ENCODE measurements at regions not wholly inside any gene's neighbourhood (a gene's known extent, or its start where the extent isn't known, plus 50 kb on each side); places are given as distances from the start of the nearest gene placed in this dataset.

- Histone ChIP-seq H3K4me1 (no peaks in the 10 kb centered on the region), H3K9me3 (no peaks in the 10 kb centered on the region), H3K27ac (no peak overlapping the region), H3K27me3 (no peaks in the 10 kb centered on the region), H3K36me3 (no peaks in the 10 kb centered on the region), H3K4me3 (no peak overlapping the region)
- intact Hi-C loops (cut with DNase I) = no loop called here
- no peak for DNase-seq
- WGBS, 2 donors = 32 to 35% methylated on average over 3 of the region's 3 CpGs
- TF ChIP-seq CTCF (IDR thresholded peaks at IDR 0.05) = no peak
- TF ChIP-seq EP300 (IDR thresholded peaks at IDR 0.05) = no peak
- TF ChIP-seq POLR2AphosphoS5 (IDR thresholded peaks at IDR 0.05) = no peak
- no peak for TF ChIP-seq POLR2A (IDR thresholded peaks at IDR 0.05)
Observed at GRCh38 chr16:59698346-59699020, 964.4 kb upstream of the GOT2 start.

- WGBS, 2 donors = 83 to 91% methylated on average over 1 of the region's 1 CpG
- Histone ChIP-seq H3K27me3 (no peaks in the 10 kb centered on the region), H3K9me3 (no peaks in the 10 kb centered on the region), H3K27ac (no peak overlapping the region), H3K4me3 (no peak overlapping the region), H3K4me1 (no peaks in the 10 kb centered on the region), H3K36me3 (no peaks in the 10 kb centered on the region)
- DNase-seq = no peak
- intact Hi-C loops (cut with DNase I) = no loop called here
- no peak for TF ChIP-seq POLR2A (IDR thresholded peaks at IDR 0.05)
- TF ChIP-seq CTCF (IDR thresholded peaks at IDR 0.05) = no peak
- TF ChIP-seq POLR2AphosphoS5 (IDR thresholded peaks at IDR 0.05) = no peak
- no peak for TF ChIP-seq EP300 (IDR thresholded peaks at IDR 0.05)
Observed at GRCh38 chr16:59697761-59698160, 963.6 kb upstream of the GOT2 start.

GRCh38 chr16:59697236-59697635, 963.1 kb upstream of the GOT2 start:
- intact Hi-C loops (cut with DNase I) = no loop called here
- Histone ChIP-seq H3K27ac (no peak overlapping the region), H3K36me3 (no peaks in the 10 kb centered on the region), H3K27me3 (no peaks in the 10 kb centered on the region), H3K9me3 (no peaks in the 10 kb centered on the region), H3K4me1 (no peaks in the 10 kb centered on the region), H3K4me3 (no peak overlapping the region)
- DNase-seq = no peak
- WGBS, 2 donors = 79 to 86% methylated on average over 5 of the region's 5 CpGs
- no peak for TF ChIP-seq POLR2AphosphoS5 (IDR thresholded peaks at IDR 0.05)

GRCh38 chr16:59696495-59696894, 962.4 kb upstream of the GOT2 start:
- intact Hi-C loops (cut with DNase I) = no loop called here
- 70 to 78% methylated on average over 2 of the region's 2 CpGs for whole genome bisulfite sequencing, 2 donors
- DNase-seq = no peak
- Histone ChIP-seq H3K9me3 (no peaks in the 10 kb centered on the region), H3K27me3 (no peaks in the 10 kb centered on the region), H3K4me1 (no peaks in the 10 kb centered on the region), H3K27ac (no peak overlapping the region), H3K4me3 (no peak overlapping the region), H3K36me3 (no peaks in the 10 kb centered on the region)
- no peak for TF ChIP-seq POLR2AphosphoS5 (IDR thresholded peaks at IDR 0.05)
- TF ChIP-seq EP300 (IDR thresholded peaks at IDR 0.05) = no peak

- DNase-seq = no peak
- 87 to 91% methylated on average over 3 of the region's 3 CpGs for WGBS, 2 donors
- no peaks in the 10 kb centered on the region for H3K36me3 ChIP-seq
- H3K4me1 ChIP-seq = no peaks in the 10 kb centered on the region
- no peaks in the 10 kb centered on the region for H3K27me3 ChIP-seq
- no peak for TF ChIP-seq CTCF (IDR thresholded peaks at IDR 0.05)
- no peak for TF ChIP-seq EP300 (IDR thresholded peaks at IDR 0.05)
- TF ChIP-seq POLR2AphosphoS5 (IDR thresholded peaks at IDR 0.05) = no peak
- TF ChIP-seq POLR2A (IDR thresholded peaks at IDR 0.05) = no peak
- H3K4me3 ChIP-seq = no peak overlapping the region
- intact Hi-C loops (cut with DNase I) = no loop called here
- H3K9me3 ChIP-seq = no peaks in the 10 kb centered on the region
- H3K27ac ChIP-seq = no peak overlapping the region
Observed at GRCh38 chr16:59690216-59690615, 956.1 kb upstream of the GOT2 start.

GRCh38 chr16:59688006-59688405, 953.9 kb upstream of the GOT2 start:
- no peak for TF ChIP-seq EP300 (IDR thresholded peaks at IDR 0.05)
- TF ChIP-seq POLR2A (IDR thresholded peaks at IDR 0.05) = no peak
- TF ChIP-seq CTCF (IDR thresholded peaks at IDR 0.05) = no peak
- no peak for TF ChIP-seq POLR2AphosphoS5 (IDR thresholded peaks at IDR 0.05)
- Histone ChIP-seq H3K27ac (no peak overlapping the region), H3K9me3 (no peaks in the 10 kb centered on the region), H3K27me3 (no peaks in the 10 kb centered on the region), H3K4me3 (no peak overlapping the region), H3K36me3 (no peaks in the 10 kb centered on the region), H3K4me1 (no peaks in the 10 kb centered on the region)
- intact Hi-C loops (cut with DNase I) = no loop called here
- DNase-seq = no peak
